H1 (cell line): ENCODE measurements at regions not wholly inside any gene's neighbourhood (a gene's known extent, or its start where the extent isn't known, plus 50 kb on each side); places are given as distances from the start of the nearest gene placed in this dataset.

Experiments
- CTCF ChIA-PET: fragments of 300-600 bp; sonication (Branson Sonifier 250); formaldehyde crosslinking; loops from one replicate; lab custom pipeline; 2021; ENCODE audit not compliant: partially characterized antibody; lab: Charles Lee
- POLR2A ChIA-PET: fragments of 300-600 bp; sonication (Branson Sonifier 250); formaldehyde crosslinking; loops from one replicate; lab custom pipeline; 2021; ENCODE audit warnings: inconsistent platforms; ENCODE audit not compliant: partially characterized antibody; lab: Charles Lee
- DNase-seq, 2 experiments: peaks; one replicate each; pipeline versions ENCODE4 v3.0.0 to v3.0.0-alpha.2; 2010 to 2022; ENCODE audit warnings: low spot score in 2 of 2, low read depth in 1 of 2, mixed read lengths in 1 of 2
- FAIRE-seq: peaks from 2 replicates; lab custom pipeline; 2011; peaks lifted over from hg19 to GRCh38; lab: Jason Lieb, UNC
- H2AFZ ChIP-seq: 2 replicates; pipeline ENCODE4 v1.8.1; 2012; ENCODE audit warnings: low read length, inconsistent platforms
- H2AK5ac ChIP-seq: 2 replicates; pipeline ENCODE4 v1.6.1; 2013; ENCODE audit warnings: low read depth, low read length
- H2BK120ac ChIP-seq: replicated peaks from 2 replicates; pipeline ENCODE3; 2013; ENCODE audit warnings: low read depth, low read length, inconsistent platforms
- H2BK12ac ChIP-seq: 2 replicates; pipeline ENCODE4 v1.6.1; 2013; ENCODE audit warnings: low read depth, low read length
- H2BK15ac ChIP-seq: 2 replicates; pipeline ENCODE4 v1.6.1; 2013; ENCODE audit warnings: low read length
- H2BK20ac ChIP-seq: 2 replicates; pipeline ENCODE4 v1.6.1; 2013; ENCODE audit warnings: low read length
- H2BK5ac ChIP-seq: 2 replicates; pipeline ENCODE4 v1.6.1; 2013; ENCODE audit warnings: low read depth, low read length
- H3K14ac ChIP-seq: 2 replicates; pipeline ENCODE4 v1.6.1; 2013; ENCODE audit warnings: inconsistent platforms; ENCODE audit not compliant: insufficient read length
- H3K18ac ChIP-seq: 2 replicates; pipeline ENCODE4 v1.6.1; 2013; ENCODE audit warnings: low read length; ENCODE audit errors: extremely low read depth
- H3K23ac ChIP-seq: 2 replicates; pipeline ENCODE4 v1.6.1; 2013; ENCODE audit warnings: inconsistent platforms; ENCODE audit not compliant: insufficient read length
- H3K23me2 ChIP-seq: 2 replicates; pipeline ENCODE4 v1.6.1; 2013; ENCODE audit warnings: low read depth, low read length
- H3K27ac ChIP-seq: 2 replicates; pipeline ENCODE4 v1.6.1; 2011; ENCODE audit warnings: low read depth, low read length, inconsistent platforms
- H3K27me3 ChIP-seq, 4 experiments: replicated peaks in 1 of 4; 1 replicate in 1 of 4; 2 replicates in 3 of 4; pipeline versions ENCODE4 v1.6.1 to v1.8.1; 2011 to 2013; ENCODE audit warnings: low read length in 3 of 4, mild to moderate bottlenecking in 3 of 4, inconsistent platforms in 2 of 4, mixed read lengths in 2 of 4, moderate library complexity in 1 of 4; ENCODE audit not compliant: control insufficient read depth in 3 of 4, insufficient read depth in 3 of 4; ENCODE audit errors: extremely low read depth in 1 of 4
- H3K36me3 ChIP-seq, 4 experiments: 2 replicates each; pipeline versions ENCODE4 v1.6.1 to v1.8.1; 2011 to 2013; ENCODE audit warnings: mild to moderate bottlenecking in 4 of 4, low read length in 3 of 4, moderate library complexity in 2 of 4, control low read depth in 1 of 4, inconsistent platforms in 1 of 4; ENCODE audit not compliant: insufficient read depth in 4 of 4, control insufficient read depth in 2 of 4
- H3K4ac ChIP-seq: replicated peaks from 2 replicates; pipeline ENCODE3; 2013; ENCODE audit warnings: low read length, low read depth, mixed read lengths, inconsistent platforms; ENCODE audit not compliant: insufficient read length
- H3K4me1 ChIP-seq, 4 experiments: replicated peaks in 1 of 4; 1 replicate in 1 of 4; 2 replicates in 3 of 4; pipeline versions ENCODE4 v1.6.1 to v1.8.1; 2011 to 2013; ENCODE audit warnings: low read length in 3 of 4, inconsistent platforms in 2 of 4, mixed read lengths in 1 of 4; ENCODE audit not compliant: insufficient read depth in 4 of 4, control insufficient read depth in 3 of 4
- H3K4me2 ChIP-seq, 2 experiments: 2 replicates each; pipeline versions ENCODE4 v1.6.1 to v1.8.1; 2011 to 2013; ENCODE audit warnings: low read depth in 2 of 2, low read length in 2 of 2, control low read depth in 1 of 2, inconsistent platforms in 1 of 2, mild to moderate bottlenecking in 1 of 2; ENCODE audit not compliant: insufficient read depth in 1 of 2
- H3K4me3 ChIP-seq, 4 experiments: fragments of 200-600, 300-600 bp in 1 of 4; sonication (generic), shearing (Covaris generic), sonication (Bioruptor Twin) in 1 of 4; 2 replicates each; pipeline versions ENCODE4 v1.5.1 to v1.8.1; 2011 to 2016; ENCODE audit warnings: low read length in 4 of 4, low read depth in 3 of 4, control low read depth in 2 of 4, inconsistent platforms in 2 of 4, mild to moderate bottlenecking in 2 of 4, mixed read lengths in 1 of 4, moderate library complexity in 1 of 4; ENCODE audit not compliant: insufficient read depth in 2 of 4; ENCODE audit errors: extremely low read depth in 1 of 4
- H3K56ac ChIP-seq: replicated peaks from 2 replicates; pipeline ENCODE3; 2013; ENCODE audit warnings: low read depth, mild to moderate bottlenecking, mixed read lengths, low read length, inconsistent platforms; ENCODE audit not compliant: insufficient read length
- H3K79me1 ChIP-seq: 2 replicates; pipeline ENCODE4 v1.6.1; 2013; ENCODE audit warnings: low read depth, low read length, control low read depth
- H3K79me2 ChIP-seq, 2 experiments: 2 replicates each; pipeline versions ENCODE4 v1.6.1 to v1.8.1; 2012 to 2013; ENCODE audit warnings: low read length in 2 of 2, mild to moderate bottlenecking in 2 of 2, inconsistent platforms in 1 of 2; ENCODE audit not compliant: insufficient read depth in 2 of 2, control insufficient read depth in 1 of 2
- H3K9ac ChIP-seq, 4 experiments: replicated peaks in 1 of 4; 1 replicate in 1 of 4; 2 replicates in 3 of 4; pipeline versions ENCODE4 v1.6.1 to v1.8.1; 2011 to 2013; ENCODE audit warnings: low read depth in 3 of 4, low read length in 3 of 4, control low read depth in 2 of 4, mild to moderate bottlenecking in 2 of 4, moderate library complexity in 2 of 4, inconsistent platforms in 1 of 4; ENCODE audit errors: extremely low read depth in 1 of 4
- H3K9me3 ChIP-seq, 2 experiments: 2 replicates each; pipeline versions ENCODE4 v1.6.1 to v1.8.1; 2012 to 2013; ENCODE audit warnings: mild to moderate bottlenecking in 2 of 2, moderate library complexity in 2 of 2, control low read depth in 1 of 2, inconsistent platforms in 1 of 2, low read depth in 1 of 2, low read length in 1 of 2, mixed read lengths in 1 of 2; ENCODE audit not compliant: insufficient read depth in 2 of 2
- H4K20me1 ChIP-seq, 2 experiments: replicated peaks in 1 of 2; 2 replicates each; pipeline versions ENCODE3 to v1.8.1; 2011 to 2013; ENCODE audit warnings: inconsistent platforms in 2 of 2, low read length in 2 of 2, mild to moderate bottlenecking in 1 of 2; ENCODE audit not compliant: insufficient read depth in 2 of 2, control insufficient read depth in 1 of 2
- H4K5ac ChIP-seq: 2 replicates; pipeline ENCODE4 v1.6.1; 2013; ENCODE audit warnings: low read length, low read depth, mixed read lengths, inconsistent platforms; ENCODE audit not compliant: insufficient read length
- H4K8ac ChIP-seq: 2 replicates; pipeline ENCODE4 v1.8.0; 2013; ENCODE audit warnings: mild to moderate bottlenecking, moderate library complexity, low read length, inconsistent platforms; ENCODE audit not compliant: insufficient read depth; ENCODE audit errors: extremely low read depth
- H4K91ac ChIP-seq: replicated peaks from 2 replicates; pipeline ENCODE3; 2013; ENCODE audit warnings: low read length, mixed read lengths, inconsistent platforms; ENCODE audit not compliant: insufficient read length
- BACH1 ChIP-seq: IDR thresholded peaks from 2 replicates; pipeline ENCODE4 v1.6.1; 2012; ENCODE audit warnings: low read length, improper control_type of control experiment
- EZH2 ChIP-seq: fragments of 200-600 bp; sonication (generic); IDR thresholded peaks from 2 replicates; pipeline ENCODE4 v1.7.1; 2012; ENCODE audit warnings: low read depth, mild to moderate bottlenecking, moderate library complexity, low read length, inconsistent platforms; ENCODE audit not compliant: severe bottlenecking
- JUN ChIP-seq: IDR thresholded peaks from 2 replicates; pipeline ENCODE4 v1.6.1; 2011; ENCODE audit warnings: low read depth, mild to moderate bottlenecking, improper control_type of control experiment, low read length
- KDM1A ChIP-seq: fragments of 200-600, 300-600 bp; sonication (generic); IDR thresholded peaks from 2 replicates; pipeline ENCODE4 v1.7.1; 2016; ENCODE audit warnings: mild to moderate bottlenecking, low read length, borderline replicate concordance
- TCF12 ChIP-seq: IDR thresholded peaks from 2 replicates; pipeline ENCODE4 v1.6.1; 2011; ENCODE audit warnings: low read depth, mild to moderate bottlenecking, low read length
- WGBS, 2 experiments: shearing (Covaris generic) in 1 of 2; methylation state at CpG; one replicate each; pipeline versions ENCODE4 v1.1.6 to v1.1.7; 2013 to 2015; ENCODE audit warnings: low lambda C conversion rate in 2 of 2, mixed read lengths in 2 of 2, inconsistent platforms in 1 of 2, low coverage in 1 of 2, missing lambda C conversion rate in 1 of 2; ENCODE audit not compliant: insufficient replicate concordance in 2 of 2, insufficient coverage in 1 of 2, insufficient read length in 1 of 2; ENCODE audit errors: extremely low coverage in 1 of 2, missing lambda C conversion rate in 1 of 2; 5-methylcytosine and 5-hydroxymethylcytosine counted together

GRCh38 chr4:126341927-126342326, 1027.2 kb downstream of the FAT4 start:
- H2BK5ac ChIP-seq = no peak overlapping the region
- H4K91ac ChIP-seq = no peak overlapping the region
- ChIA-PET CTCF (no interaction called here), POLR2A (no interaction called here)
- H4K20me1 ChIP-seq = no peaks in the 10 kb centered on the region
- no peaks in the 10 kb centered on the region for H3K79me1 ChIP-seq
- H3K36me3 ChIP-seq = no peaks in the 10 kb centered on the region
- H4K8ac ChIP-seq = no peak overlapping the region
- no peak overlapping the region for H2BK120ac ChIP-seq
- no peak overlapping the region for H4K5ac ChIP-seq
- 83% methylated on average over 1 of the region's 1 CpG; no CpG with 5 or more reads in 1 of the 2 experiments for WGBS, 2 experiments
- no peak for FAIRE-seq
- DNase-seq = no peak
- no peak overlapping the region for H3K27ac ChIP-seq
- no peak overlapping the region for H3K56ac ChIP-seq
- no peak overlapping the region for H3K14ac ChIP-seq
- no peaks in the 10 kb centered on the region for H3K23me2 ChIP-seq
- no peak overlapping the region for H3K4me2 ChIP-seq
- H2AK5ac ChIP-seq = no peak overlapping the region
- no peak overlapping the region for H3K4me3 ChIP-seq
- H3K4me1 ChIP-seq = no peaks in the 10 kb centered on the region
- H2AFZ ChIP-seq = peak overlapping the region; percentile 29; the same call in 1 of the 2 replicates
- no peaks in the 10 kb centered on the region for H3K79me2 ChIP-seq
- no peak overlapping the region for H2BK15ac ChIP-seq
- H2BK12ac ChIP-seq = no peak overlapping the region
- H3K27me3 ChIP-seq = no peaks in the 10 kb centered on the region
- H3K9ac ChIP-seq = no peak overlapping the region
- H2BK20ac ChIP-seq = no peak overlapping the region
- no peaks in the 10 kb centered on the region for H3K9me3 ChIP-seq
- no peak overlapping the region for H3K4ac ChIP-seq
- H3K23ac ChIP-seq = no peak overlapping the region
- H3K18ac ChIP-seq = no peak overlapping the region
- TF ChIP-seq JUN (no peak), KDM1A (no peak), BACH1 (no peak), EZH2 (no peak), TCF12 (no peak)
